RCC 7860 (cell line): ENCODE measurements at regions not wholly inside any gene's neighbourhood (a gene's known extent, or its start where the extent isn't known, plus 50 kb on each side); places are given as distances from the start of the nearest gene placed in this dataset.

Experiments
- DNase-seq: peaks from one replicate; pipeline ENCODE4 v3.0.0-alpha.2; 2015; ENCODE audit warnings: low spot score
- FAIRE-seq: peaks from 2 replicates; lab custom pipeline; 2012; peaks lifted over from hg19 to GRCh38; lab: Jason Lieb, UNC

DNA sequence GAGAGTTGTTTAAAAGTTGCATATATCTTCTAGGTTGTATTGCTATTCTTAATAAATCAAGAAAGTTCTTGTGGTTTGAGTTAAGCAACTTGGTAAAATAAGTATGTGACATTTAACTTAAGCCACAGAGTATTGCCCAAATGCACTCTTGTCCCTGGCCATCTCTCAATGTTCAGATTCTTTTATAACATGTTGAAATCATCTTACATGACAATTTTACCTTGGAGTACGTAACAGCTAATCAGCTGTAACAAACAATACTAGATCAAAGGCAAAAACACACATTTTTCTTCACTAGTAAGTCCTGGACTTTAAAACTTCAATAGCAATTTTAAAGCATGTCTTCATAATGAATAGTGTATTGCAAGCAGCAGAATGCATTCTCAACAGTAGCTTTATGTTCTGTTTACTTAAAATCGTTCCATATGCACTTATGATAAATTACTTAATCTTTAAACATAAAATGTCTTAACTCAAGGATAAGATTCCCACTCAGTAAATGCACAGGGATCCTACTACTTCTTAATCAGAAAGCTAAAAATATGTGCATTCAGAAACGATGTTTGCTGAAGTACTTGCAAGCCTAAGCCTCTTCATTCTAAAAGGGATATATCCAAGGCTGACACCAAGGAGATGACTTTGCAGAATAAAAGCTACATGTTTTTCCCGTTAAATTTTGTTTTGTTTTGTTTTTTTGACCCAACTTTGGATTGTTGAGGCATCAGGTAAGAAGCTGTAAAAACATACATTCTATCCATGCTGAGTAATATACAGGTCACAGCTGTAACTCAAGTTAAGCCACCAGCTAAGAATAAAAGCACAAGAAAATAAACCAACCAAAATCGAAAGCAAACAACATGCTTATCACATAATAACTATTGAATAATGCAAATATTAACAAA, 86.1 kb upstream of the NFIB start:
- FAIRE-seq = no peak

DNA sequence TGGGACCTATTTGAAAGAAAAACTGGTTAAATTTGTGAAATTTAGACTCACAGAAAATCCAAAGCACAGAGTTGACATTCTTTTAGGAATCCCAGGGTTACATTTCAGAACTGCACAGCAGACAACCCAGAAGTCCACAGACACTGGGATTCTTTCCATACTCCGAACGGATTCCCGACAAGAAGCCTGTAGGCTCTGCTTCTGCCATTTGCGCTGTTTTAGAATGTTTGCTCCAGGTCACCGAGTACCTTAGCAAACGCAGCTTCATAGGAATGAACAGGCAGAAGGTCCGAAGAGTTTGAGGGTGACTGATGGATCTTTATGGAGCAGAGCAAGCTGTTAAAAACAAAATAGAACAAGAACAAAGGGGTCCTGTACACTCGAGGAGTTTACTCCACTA, 84.5 kb upstream of the NFIB start:
- DNase-seq (no peak), FAIRE-seq (no peak)

More for the DNA sequence above, 86.1 kb upstream of the NFIB start:
- no peak for DNase-seq

- FAIRE-seq = no peak
- no peak for DNase-seq
Measured at GRCh38 chr9:14396171-14396570, 82.2 kb upstream of the NFIB start.

- FAIRE-seq (no peak), DNase-seq (no peak)
Measured at GRCh38 chr9:14395317-14396082, 81.6 kb upstream of the NFIB start.

GRCh38 chr9:14393418-14393817, 79.5 kb upstream of the NFIB start:
- no peak for DNase-seq
- no peak for FAIRE-seq

GRCh38 chr9:14391620-14392019, 77.7 kb upstream of the NFIB start:
- no peak for FAIRE-seq

GRCh38 chr9:14389657-14390056, 75.7 kb upstream of the NFIB start:
- FAIRE-seq = no peak
- no peak for DNase-seq

More at GRCh38 chr9:14391620-14392019, 77.7 kb upstream of the NFIB start:
- DNase-seq = no peak

DNA sequence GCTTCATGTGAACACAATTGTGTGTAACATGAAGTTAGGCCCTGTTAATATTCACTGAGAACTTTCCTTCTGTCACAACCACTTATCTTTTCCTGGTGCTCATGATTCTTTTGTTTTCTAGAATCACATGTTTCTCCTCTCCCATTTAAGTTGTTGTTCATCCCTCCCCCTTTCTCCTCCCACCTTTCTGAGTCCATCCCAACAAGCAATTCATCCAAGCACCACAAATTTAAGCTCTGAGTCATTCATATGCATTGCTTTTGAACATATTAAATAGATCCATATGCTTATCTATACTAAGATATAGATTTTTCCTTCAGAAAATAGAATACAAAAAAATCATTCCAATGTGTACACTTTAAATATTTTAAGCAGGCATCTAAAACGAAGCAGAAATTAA, 75.2 kb upstream of the NFIB start:
- no peak for FAIRE-seq
- no peak for DNase-seq

- FAIRE-seq = no peak
- DNase-seq = no peak
Measured at GRCh38 chr9:14383773-14384172, 69.8 kb upstream of the NFIB start.

- FAIRE-seq = no peak
- DNase-seq = no peak
Measured at GRCh38 chr9:14383294-14383693, 69.4 kb upstream of the NFIB start.

DNA sequence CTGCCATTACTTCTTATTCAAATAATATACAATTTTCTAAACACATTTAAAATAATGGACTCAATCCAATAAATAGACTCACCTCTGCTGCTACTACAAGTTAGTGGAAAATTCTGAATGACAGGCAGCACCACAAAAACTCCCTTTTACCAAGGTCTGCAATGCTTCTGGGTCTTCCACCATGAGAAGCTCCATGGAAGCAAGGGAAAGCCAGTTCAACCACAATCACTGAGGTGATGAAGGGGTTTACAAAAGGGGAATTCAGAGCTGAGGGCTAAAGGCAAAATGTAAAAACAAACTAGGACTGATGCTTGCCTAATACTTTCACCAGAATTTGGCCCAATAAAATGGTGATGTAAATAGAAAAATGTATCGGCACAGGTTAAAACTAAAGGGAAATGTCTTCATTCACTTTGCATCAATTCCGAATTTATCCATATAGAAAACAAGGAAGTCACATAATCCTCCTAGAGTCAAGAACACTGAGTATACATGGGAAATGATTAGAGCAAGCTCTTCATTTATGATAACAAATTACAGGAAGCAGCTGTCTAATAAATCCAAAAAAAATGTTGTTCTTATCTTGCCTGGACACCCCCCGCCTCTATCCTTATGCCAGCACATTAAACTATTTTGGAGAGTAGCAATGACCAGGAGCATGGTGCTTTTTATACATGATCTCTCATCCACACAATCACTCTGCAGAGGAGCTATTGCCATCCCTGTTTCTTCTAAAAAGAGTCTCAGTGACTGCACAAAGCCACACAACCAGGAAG, 66.3 kb upstream of the NFIB start:
- FAIRE-seq = no peak
- DNase-seq = no peak

DNA sequence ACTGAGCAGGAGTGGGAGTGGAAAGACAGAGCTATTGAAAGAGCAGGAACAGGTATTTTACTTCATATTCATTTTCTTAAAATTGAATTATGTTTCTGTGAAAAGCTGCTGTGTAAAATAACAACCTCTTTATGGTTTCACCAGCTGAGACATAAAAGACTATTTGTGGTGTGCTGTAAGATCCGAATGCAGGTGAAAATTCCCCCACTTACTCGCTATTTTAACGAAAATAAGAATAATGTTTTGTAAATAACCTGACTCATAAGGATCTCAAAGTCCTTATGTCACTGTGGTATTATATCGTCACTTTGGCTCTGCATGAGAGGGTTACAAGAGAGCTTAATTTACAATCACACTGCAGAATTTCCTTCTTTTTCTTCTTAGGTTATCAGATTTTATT, 65.3 kb upstream of the NFIB start:
- FAIRE-seq = no peak
- no peak for DNase-seq

DNA sequence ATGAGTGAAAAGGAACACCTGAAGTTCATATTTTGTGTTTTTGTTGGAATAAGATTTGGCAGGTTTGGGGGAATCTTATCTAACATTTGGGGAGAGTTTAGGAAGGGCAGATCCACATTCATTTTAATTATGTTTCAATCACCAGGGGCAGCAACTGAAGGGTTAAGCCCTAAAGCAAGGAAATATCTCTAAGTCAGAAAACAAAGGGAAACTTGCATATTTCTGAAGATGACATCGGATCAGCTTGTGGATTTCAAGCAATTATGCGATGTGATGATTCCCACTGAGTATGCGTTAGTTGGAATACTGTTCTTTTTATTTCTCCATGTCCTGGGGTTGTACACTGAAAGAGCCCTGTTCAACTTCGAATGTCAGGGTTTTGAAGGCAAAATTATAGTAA, 59.8 kb upstream of the NFIB start:
- FAIRE-seq = no peak
- DNase-seq = no peak

GRCh38 chr9:14373336-14373666, 59.4 kb upstream of the NFIB start:
- DNase-seq (no peak), FAIRE-seq (no peak)

DNA sequence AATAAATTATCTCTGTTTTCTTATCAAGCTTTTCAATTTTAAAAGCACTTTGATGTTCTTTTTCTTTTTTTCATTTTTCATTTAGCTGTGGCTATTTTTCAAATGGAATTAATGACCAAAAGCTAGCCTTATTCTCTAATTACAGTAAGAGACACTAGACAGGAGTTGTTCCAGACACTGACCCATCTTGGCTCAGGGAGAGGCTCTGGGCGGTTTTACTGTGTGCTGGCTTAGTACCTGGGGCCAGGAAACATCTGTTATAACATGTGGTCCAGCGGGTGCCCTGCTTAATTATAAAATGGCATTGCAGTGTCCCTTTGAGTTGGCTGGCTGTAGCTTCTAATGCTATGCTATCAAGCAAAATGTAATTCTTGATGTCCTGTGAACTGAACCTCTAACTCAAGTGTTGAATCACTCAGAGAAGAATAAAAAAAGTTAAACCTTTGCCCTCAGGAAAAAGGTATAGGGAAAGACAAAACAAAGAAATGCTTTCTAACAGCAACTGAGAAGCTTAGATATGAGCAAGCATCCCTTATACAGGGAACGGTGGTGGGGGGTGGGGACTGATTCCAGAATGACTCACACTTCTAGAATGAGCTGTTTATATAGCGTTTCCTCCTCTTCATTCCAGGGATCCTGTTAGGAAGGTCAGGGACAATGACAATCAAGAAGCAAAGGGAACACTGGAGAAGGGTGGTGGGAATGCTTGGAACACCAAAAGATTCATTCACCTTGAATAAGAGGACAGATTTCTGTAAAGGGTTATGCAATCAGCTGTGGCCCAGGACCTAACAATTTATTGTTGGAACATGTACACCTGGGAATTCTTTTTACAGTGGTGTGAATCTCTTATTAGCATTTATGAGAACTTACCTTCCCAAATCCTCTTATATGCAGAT, 58.7 kb upstream of the NFIB start:
- DNase-seq (peak; percentile 73), FAIRE-seq (peak; percentile 83)

DNA sequence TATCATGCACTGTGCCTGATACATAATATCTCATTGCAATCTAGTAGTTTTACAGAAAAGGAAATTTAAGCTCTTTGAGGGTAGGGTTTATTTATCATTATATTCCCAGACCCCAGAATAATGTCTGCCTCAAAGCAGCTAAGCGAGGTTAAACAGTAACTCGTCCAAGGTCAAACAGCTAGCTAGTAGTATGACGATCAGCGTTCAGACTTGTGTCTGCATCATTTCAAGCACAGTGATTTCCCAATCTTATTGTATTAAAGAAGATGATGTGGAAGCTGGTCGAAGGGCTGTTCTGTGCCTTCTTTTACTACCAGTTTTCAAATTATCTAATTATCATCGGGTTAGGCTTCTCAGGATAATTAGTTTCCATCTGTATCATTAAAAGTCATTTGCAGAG, 55.1 kb upstream of the NFIB start:
- no peak for FAIRE-seq

DNA sequence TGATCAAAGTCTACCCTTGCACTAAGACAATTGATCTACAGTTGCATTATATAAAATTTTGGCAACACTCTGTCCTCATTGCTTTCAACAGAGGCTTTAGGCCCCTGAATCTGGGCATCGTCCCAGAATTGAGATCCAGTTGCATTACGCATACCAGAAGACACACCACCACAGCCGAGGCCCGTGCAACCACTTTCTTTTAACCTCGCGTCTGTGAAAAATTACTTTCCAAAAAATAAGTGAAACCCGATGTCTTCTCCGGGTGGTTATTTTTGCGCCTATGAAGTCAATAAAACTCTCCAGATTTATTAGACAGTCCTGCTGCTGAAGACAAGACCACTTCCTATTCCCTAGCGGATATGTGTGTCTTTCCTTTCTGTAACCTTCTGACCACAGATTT, 52.1 kb upstream of the NFIB start:
- no peak for FAIRE-seq
- no peak for DNase-seq

More for the DNA sequence above, 55.1 kb upstream of the NFIB start:
- DNase-seq = no peak

- no peak for FAIRE-seq
- no peak for DNase-seq
Measured at GRCh38 chr9:14365670-14366069, 51.7 kb upstream of the NFIB start.
